ENCODE measurements at regions not wholly inside any gene's neighbourhood (a gene's known extent, or its start where the extent isn't known, plus 50 kb on each side); places are given as distances from the start of the nearest gene placed in this dataset.

- no peak for TF ChIP-seq CTCF (IDR thresholded peaks at IDR 0.05; ENCODE audit: borderline replicate concordance, insufficient read depth, low read depth, low read length)
- no peak overlapping the region for H3K4me3 ChIP-seq (ENCODE audit: low read depth, low read length)
Observed at GRCh38 chr4:8706216-8707044, 113.9 kb downstream of the CPZ start.

- no peak overlapping the region for H3K4me3 ChIP-seq (ENCODE audit: low read depth, low read length)
- TF ChIP-seq CTCF (IDR thresholded peaks at IDR 0.05; ENCODE audit: borderline replicate concordance, insufficient read depth, low read depth, low read length) = no peak
Observed at GRCh38 chr4:8705161-8706145, 112.9 kb downstream of the CPZ start.

GRCh38 chr4:8704632-8705031 lies 112.1 kb downstream of the CPZ start:
- TF ChIP-seq CTCF (IDR thresholded peaks at IDR 0.05; ENCODE audit: borderline replicate concordance, insufficient read depth, low read depth, low read length) = no peak
- H3K4me3 ChIP-seq (ENCODE audit: low read depth, low read length) = no peak overlapping the region

- no peak overlapping the region for H3K4me3 ChIP-seq (ENCODE audit: low read depth, low read length)
- TF ChIP-seq CTCF (IDR thresholded peaks at IDR 0.05; ENCODE audit: borderline replicate concordance, insufficient read depth, low read depth, low read length) = no peak
Observed at GRCh38 chr4:8703857-8704495, 111.4 kb downstream of the CPZ start.

- no peak overlapping the region for H3K4me3 ChIP-seq (ENCODE audit: low read depth, low read length)
- TF ChIP-seq CTCF (IDR thresholded peaks at IDR 0.05; ENCODE audit: borderline replicate concordance, insufficient read depth, low read depth, low read length) = no peak
Observed at GRCh38 chr4:8703401-8703696, 110.8 kb downstream of the CPZ start.

- no peak for TF ChIP-seq CTCF (IDR thresholded peaks at IDR 0.05; ENCODE audit: borderline replicate concordance, insufficient read depth, low read depth, low read length)
- no peak overlapping the region for H3K4me3 ChIP-seq (ENCODE audit: low read depth, low read length)
Observed at GRCh38 chr4:8702516-8703400, 110.2 kb downstream of the CPZ start.

Data from GM12875 (cell line).